Heart left ventricle (tissue), 13 donors: ENCODE measurements at regions not wholly inside any gene's neighbourhood (a gene's known extent, or its start where the extent isn't known, plus 50 kb on each side); places are given as distances from the start of the nearest gene placed in this dataset.

Experiments used
- CTCF ChIP-seq, 12 donors: fragments of 200-600 bp; sonication (generic) in 4 of 12; IDR thresholded peaks; one replicate each; pipeline versions ENCODE4 v1.5.0 to v1.8.0; 2018 to 2022; ENCODE audit warnings: antibody characterized with exemption in 12 of 12, mild to moderate bottlenecking in 5 of 12
- POLR2A ChIP-seq, 2 donors: fragments of 450-650 bp; IDR thresholded peaks; one replicate each; pipeline ENCODE4 v1.6.1; 2017; ENCODE audit warnings: antibody characterized with exemption in 2 of 2, mild to moderate bottlenecking in 2 of 2, moderate library complexity in 2 of 2
- donor health status: ischemic (EF 13 %, LVEDD 7.1; RV severe dilation, severe dysfunction).
- donor health status: DM: no; HTN: yes; CAD: no.
- donor health status: DM: no; HTN: no; CAD: no.
- donor health status: ischemic (EF 25% LVEDD 6.9; RV normal size, moderate dysfunction).
- donor health status: ischemic (EF 25% LVEDD 5.7; RV mildly dilated, moderate dysfunction).
- donor health status: ischemic (EF 35%, LVEDD 5.7; RV mildly dilated, moderate dysfunction).
- donor health status: nonischemic (EF 11% LVEDD 7.7; RV severe dilation, severe dysfunction).
- donor health status: DM: yes; HTN: yes; CAD: no.
- donor health status: PGD.
- donor health status: ischemic (EF 29% LVEDD 5.4; RV normal size, mild dysfunction).
- donor health status: nonischemic (EF 23%, LVEDD 6.1; RV moderate dilation, normal function).

- TF ChIP-seq POLR2A (IDR thresholded peaks at IDR 0.05) (no peak), CTCF (IDR thresholded peaks at IDR 0.05) (no peak)
Measured at GRCh38 chr2:14901737-14902136, 269.2 kb downstream of the LRATD1 start.
